ENCODE measurements at regions not wholly inside any gene's neighbourhood (a gene's known extent, or its start where the extent isn't known, plus 50 kb on each side); places are given as distances from the start of the nearest gene placed in this dataset.
"Not testable (repeated sequence)": the region's sequence is repeated elsewhere in the genome, so short reads cannot be mapped to it uniquely, and the experiment has no call there.

- TF ChIP-seq EZH2 (IDR thresholded peaks at IDR 0.05; ENCODE audit: insufficient read depth, poor library complexity, severe bottlenecking); EZH2phosphoT487 (IDR thresholded peaks at IDR 0.05; ENCODE audit: insufficient read depth, low read depth): not testable (repeated sequence)
These were observed 520.1 kb downstream of the LTN1 start for GRCh38 chr21:28472543-28472942.

All from GM23248 (cell line).